Colon (tissue), 2 donors: ENCODE measurements at regions not wholly inside any gene's neighbourhood (a gene's known extent, or its start where the extent isn't known, plus 50 kb on each side); places are given as distances from the start of the nearest gene placed in this dataset.
A peak's percentile ranks its signal among the peaks of the same experiment; 100 is the strongest.

ENCODE experiments used
- FAIRE-seq: peaks from 2 replicates; lab custom pipeline; 2012; peaks lifted over from hg19 to GRCh38; lab: Jason Lieb, UNC
- donor health status: control.
- donor health status: control.

- peak; percentile 45 for FAIRE-seq
Measured at GRCh38 chr5:136689552-136689951, 324.2 kb upstream of the TRPC7 start.

- FAIRE-seq: no peak
Measured at GRCh38 chr5:136686192-136686872, 321.0 kb upstream of the TRPC7 start.

GRCh38 chr5:136682986-136683385 lies 317.6 kb upstream of the TRPC7 start:
- no peak for FAIRE-seq

- FAIRE-seq: no peak
Measured at GRCh38 chr5:136679233-136679632, 313.9 kb upstream of the TRPC7 start.

GRCh38 chr5:136677217-136677616 lies 311.9 kb upstream of the TRPC7 start:
- no peak for FAIRE-seq

GRCh38 chr5:136676685-136677084 lies 311.3 kb upstream of the TRPC7 start:
- FAIRE-seq: no peak

- no peak for FAIRE-seq
Measured at GRCh38 chr5:136675769-136676168, 310.4 kb upstream of the TRPC7 start.

GRCh38 chr5:136674178-136674577 lies 308.8 kb upstream of the TRPC7 start:
- no peak for FAIRE-seq

GRCh38 chr5:136667789-136668188 lies 302.4 kb upstream of the TRPC7 start:
- no peak for FAIRE-seq

GRCh38 chr5:136666970-136667620 lies 301.8 kb upstream of the TRPC7 start:
- FAIRE-seq: no peak

GRCh38 chr5:136665331-136665730 lies 300.0 kb upstream of the TRPC7 start:
- no peak for FAIRE-seq

GRCh38 chr5:136661026-136661425 lies 295.7 kb upstream of the TRPC7 start:
- no peak for FAIRE-seq

GRCh38 chr5:136656811-136657210 lies 291.5 kb upstream of the TRPC7 start:
- no peak for FAIRE-seq

- FAIRE-seq: no peak
Measured at GRCh38 chr5:136655468-136655867, 290.1 kb upstream of the TRPC7 start.

- FAIRE-seq: no peak
Measured at GRCh38 chr5:136646915-136647314, 281.6 kb upstream of the TRPC7 start.

- no peak for FAIRE-seq
Measured at GRCh38 chr5:136642976-136643375, 277.6 kb upstream of the TRPC7 start.

- FAIRE-seq: no peak
Measured at GRCh38 chr5:136639616-136640015, 274.3 kb upstream of the TRPC7 start.

- no peak for FAIRE-seq
Measured at GRCh38 chr5:136638084-136638483, 272.7 kb upstream of the TRPC7 start.

GRCh38 chr5:136636001-136636400 lies 270.7 kb upstream of the TRPC7 start:
- FAIRE-seq: no peak

GRCh38 chr5:136631186-136631585 lies 265.8 kb upstream of the TRPC7 start:
- no peak for FAIRE-seq

GRCh38 chr5:136629125-136629792 lies 263.9 kb upstream of the TRPC7 start:
- FAIRE-seq: no peak

GRCh38 chr5:136626531-136626930 lies 261.2 kb upstream of the TRPC7 start:
- no peak for FAIRE-seq

- no peak for FAIRE-seq
Measured at GRCh38 chr5:136622747-136623146, 257.4 kb upstream of the TRPC7 start.

GRCh38 chr5:136621743-136622142 lies 256.4 kb upstream of the TRPC7 start:
- FAIRE-seq: no peak
